Suprapubic skin (tissue), 4 donors: ENCODE measurements at regions not wholly inside any gene's neighbourhood (a gene's known extent, or its start where the extent isn't known, plus 50 kb on each side); places are given as distances from the start of the nearest gene placed in this dataset.

Experiments
- DNase-seq, 2 donors: peaks; one replicate each; pipeline ENCODE4 v3.0.0-alpha.2; 2019; ENCODE audit warnings: low spot score in 2 of 2
- H3K27ac ChIP-seq: fragments of 200-600 bp; sonication (generic); one replicate; pipeline ENCODE4 v1.5.1; 2019
- H3K27me3 ChIP-seq: fragments of 200-600 bp; sonication (generic); one replicate; pipeline ENCODE4 v1.5.1; 2019
- H3K36me3 ChIP-seq: fragments of 200-600 bp; sonication (generic); one replicate; pipeline ENCODE4 v1.5.1; 2019
- H3K4me1 ChIP-seq: fragments of 200-600 bp; sonication (generic); one replicate; pipeline ENCODE4 v1.5.1; 2019
- H3K4me3 ChIP-seq: fragments of 200-600 bp; sonication (generic); one replicate; pipeline ENCODE4 v1.5.1; 2019; ENCODE audit warnings: mild to moderate bottlenecking
- H3K9me3 ChIP-seq: fragments of 200-600 bp; sonication (generic); one replicate; pipeline ENCODE4 v1.5.1; 2019
- CTCF ChIP-seq, 2 donors: fragments of 200-600 bp in 1 of 2; fragments of 450-650 bp in 1 of 2; sonication (generic) in 1 of 2; IDR thresholded peaks; one replicate each; pipeline ENCODE4 v1.5.1; 2016 to 2019; ENCODE audit warnings: antibody characterized with exemption in 2 of 2, mild to moderate bottlenecking in 1 of 2, moderate library complexity in 1 of 2
- EP300 ChIP-seq: sonication (generic); formaldehyde crosslinking; IDR thresholded peaks from one replicate; pipeline ENCODE4 v1.6.1; 2017; ENCODE audit warnings: antibody characterized with exemption
- POLR2A ChIP-seq, 2 donors: fragments of 450-650 bp; IDR thresholded peaks; one replicate each; pipeline ENCODE4 v1.6.1; 2017; ENCODE audit warnings: antibody characterized with exemption in 2 of 2, mild to moderate bottlenecking in 2 of 2, moderate library complexity in 2 of 2
- POLR2AphosphoS5 ChIP-seq, 3 donors: sonication (generic); formaldehyde crosslinking; IDR thresholded peaks; one replicate each; pipeline ENCODE4 v1.6.1; 2017; ENCODE audit warnings: antibody characterized with exemption in 3 of 3
- WGBS: methylation state at CpG from one replicate; pipeline ENCODE4 v1.1.5; 2018; 5-methylcytosine and 5-hydroxymethylcytosine counted together

- no peak for TF ChIP-seq CTCF (IDR thresholded peaks at IDR 0.05)
- TF ChIP-seq POLR2A (IDR thresholded peaks at IDR 0.05): no peak
- TF ChIP-seq POLR2AphosphoS5 (IDR thresholded peaks at IDR 0.05): no peak
- no peak for TF ChIP-seq EP300
- Histone ChIP-seq H3K27ac (no peak overlapping the region), H3K27me3 (peaks cover 6% of the 10 kb centered on the region), H3K4me1 (no peaks in the 10 kb centered on the region), H3K4me3 (no peak overlapping the region), H3K36me3 (no peaks in the 10 kb centered on the region), H3K9me3 (no peaks in the 10 kb centered on the region)
- DNase-seq: no peak
- 92% methylated on average over 3 of the region's 3 CpGs for WGBS
Measured at GRCh38 chr20:48148020-48148419, 362.7 kb upstream of the SULF2 start.

- Histone ChIP-seq H3K4me1 (no peaks in the 10 kb centered on the region), H3K9me3 (no peaks in the 10 kb centered on the region), H3K36me3 (no peaks in the 10 kb centered on the region), H3K4me3 (no peak overlapping the region), H3K27me3 (peaks cover 2% of the 10 kb centered on the region), H3K27ac (no peak overlapping the region)
- WGBS: 82% methylated on average over 10 of the region's 10 CpGs
- TF ChIP-seq EP300 (no peak), POLR2A (IDR thresholded peaks at IDR 0.05) (no peak), POLR2AphosphoS5 (IDR thresholded peaks at IDR 0.05) (no peak), CTCF (IDR thresholded peaks at IDR 0.05) (no peak)
- DNase-seq: no peak
Measured at GRCh38 chr20:48147311-48147710, 362.0 kb upstream of the SULF2 start.

- no peak for DNase-seq
- Histone ChIP-seq H3K27me3 (peaks cover 3% of the 10 kb centered on the region), H3K9me3 (no peaks in the 10 kb centered on the region), H3K36me3 (no peaks in the 10 kb centered on the region), H3K4me3 (no peak overlapping the region), H3K4me1 (no peaks in the 10 kb centered on the region), H3K27ac (no peak overlapping the region)
- no peak for TF ChIP-seq POLR2A (IDR thresholded peaks at IDR 0.05)
- no peak for TF ChIP-seq EP300
- no peak for TF ChIP-seq CTCF (IDR thresholded peaks at IDR 0.05)
- no peak for TF ChIP-seq POLR2AphosphoS5 (IDR thresholded peaks at IDR 0.05)
- 67% methylated on average over 7 of the region's 7 CpGs for WGBS
Measured at GRCh38 chr20:48146877-48147276, 361.6 kb upstream of the SULF2 start.

- Histone ChIP-seq H3K27ac (no peak overlapping the region), H3K27me3 (peaks cover 3% of the 10 kb centered on the region), H3K36me3 (no peaks in the 10 kb centered on the region), H3K9me3 (no peaks in the 10 kb centered on the region), H3K4me3 (no peak overlapping the region), H3K4me1 (no peaks in the 10 kb centered on the region)
- WGBS: 82% methylated on average over 3 of the region's 3 CpGs
- TF ChIP-seq CTCF (IDR thresholded peaks at IDR 0.05) (no peak), POLR2A (IDR thresholded peaks at IDR 0.05) (no peak), EP300 (no peak), POLR2AphosphoS5 (IDR thresholded peaks at IDR 0.05) (no peak)
- no peak for DNase-seq
Measured at GRCh38 chr20:48146308-48146707, 361.0 kb upstream of the SULF2 start.

GRCh38 chr20:48143435-48144081 is 358.3 kb upstream of the SULF2 start:
- no peak overlapping the region for H3K4me3 ChIP-seq
- TF ChIP-seq CTCF (IDR thresholded peaks at IDR 0.05) (no peak), POLR2AphosphoS5 (IDR thresholded peaks at IDR 0.05) (no peak), POLR2A (IDR thresholded peaks at IDR 0.05) (no peak), EP300 (no peak)
- no peak overlapping the region for H3K27ac ChIP-seq
- peaks cover 8% of the 10 kb centered on the region for H3K27me3 ChIP-seq
- WGBS: 84% methylated on average over 10 of the region's 10 CpGs
- H3K36me3 ChIP-seq: no peaks in the 10 kb centered on the region
- no peaks in the 10 kb centered on the region for H3K9me3 ChIP-seq
- no peak for DNase-seq
- no peaks in the 10 kb centered on the region for H3K4me1 ChIP-seq
